ENCODE measurements at regions not wholly inside any gene's neighbourhood (a gene's known extent, or its start where the extent isn't known, plus 50 kb on each side); places are given as distances from the start of the nearest gene placed in this dataset.

DNA sequence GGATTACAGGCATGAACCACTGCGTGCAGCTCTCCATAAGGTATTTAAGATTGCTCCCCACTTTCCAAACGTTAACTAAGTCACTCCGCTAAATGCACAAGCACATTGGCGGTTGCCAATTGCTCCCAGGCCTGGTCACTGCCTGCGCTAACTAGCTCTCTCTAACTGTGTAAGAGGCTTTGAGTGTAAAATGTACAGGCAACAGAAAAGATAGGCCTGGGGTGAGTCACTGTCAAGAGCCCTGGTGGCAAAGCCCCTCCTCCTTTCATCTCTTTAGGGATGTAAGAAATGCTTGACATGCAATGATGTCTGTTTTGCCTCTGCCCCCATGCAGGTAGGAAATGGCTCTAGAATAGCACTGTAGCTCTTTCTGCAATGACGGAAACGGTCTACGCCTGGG is 329.7 kb upstream of the GATB start:
- TF ChIP-seq, protein P1, sequence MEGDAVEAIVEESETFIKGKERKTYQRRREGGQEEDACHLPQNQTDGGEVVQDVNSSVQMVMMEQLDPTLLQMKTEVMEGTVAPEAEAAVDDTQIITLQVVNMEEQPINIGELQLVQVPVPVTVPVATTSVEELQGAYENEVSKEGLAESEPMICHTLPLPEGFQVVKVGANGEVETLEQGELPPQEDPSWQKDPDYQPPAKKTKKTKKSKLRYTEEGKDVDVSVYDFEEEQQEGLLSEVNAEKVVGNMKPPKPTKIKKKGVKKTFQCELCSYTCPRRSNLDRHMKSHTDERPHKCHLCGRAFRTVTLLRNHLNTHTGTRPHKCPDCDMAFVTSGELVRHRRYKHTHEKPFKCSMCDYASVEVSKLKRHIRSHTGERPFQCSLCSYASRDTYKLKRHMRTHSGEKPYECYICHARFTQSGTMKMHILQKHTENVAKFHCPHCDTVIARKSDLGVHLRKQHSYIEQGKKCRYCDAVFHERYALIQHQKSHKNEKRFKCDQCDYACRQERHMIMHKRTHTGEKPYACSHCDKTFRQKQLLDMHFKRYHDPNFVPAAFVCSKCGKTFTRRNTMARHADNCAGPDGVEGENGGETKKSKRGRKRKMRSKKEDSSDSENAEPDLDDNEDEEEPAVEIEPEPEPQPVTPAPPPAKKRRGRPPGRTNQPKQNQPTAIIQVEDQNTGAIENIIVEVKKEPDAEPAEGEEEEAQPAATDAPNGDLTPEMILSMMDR (conservative IDR thresholded peaks at IDR 0.05; ENCODE audit: low read length) = no peak
- no peak for TF ChIP-seq EZH2phosphoT487 (IDR thresholded peaks at IDR 0.05; ENCODE audit: borderline replicate concordance, low read depth, low read length)

Data from OCI-LY7 (cell line).